HepG2 (cell line): ENCODE measurements at regions not wholly inside any gene's neighbourhood (a gene's known extent, or its start where the extent isn't known, plus 50 kb on each side); places are given as distances from the start of the nearest gene placed in this dataset.

Experiments used
- ATAC-seq: fragments of 200-7000 bp; cut with Tn5 transposase; 3 replicates; pipeline ENCODE4 v1.9.1; 2020; ENCODE audit warnings: mild to moderate bottlenecking, moderate library complexity
- BruUV-seq: library from RNA; stranded (reverse); fragments of 400-500 nt; replicated peaks from 2 replicates; lab custom pipeline; 2021; lab: Mats Ljungman, UMichigan
- CTCF ChIA-PET: fragments of 300-600 bp; formaldehyde crosslinking; extraction: SDS; loops from one replicate; lab custom pipeline; 2021; ENCODE audit warnings: low total read pairs, inconsistent platforms, low intra/inter-chr PET ratio; lab: Yijun Ruan, JAX
- POLR2A ChIA-PET: fragments of 350-600 bp; sonication (Branson Sonifier 250); formaldehyde crosslinking; loops from one replicate; lab custom pipeline; 2020; ENCODE audit warnings: antibody characterized with exemption, inconsistent platforms; lab: Yijun Ruan, JAX
- DNase-seq: peaks from one replicate; pipeline ENCODE4 v3.0.0-alpha.2; 2015; ENCODE audit warnings: low spot score
- FAIRE-seq: peaks from 3 replicates; lab custom pipeline; 2011; peaks lifted over from hg19 to GRCh38; lab: Jason Lieb, UNC
- H2AFZ ChIP-seq: one replicate; pipeline ENCODE4 v1.6.1; 2011; ENCODE audit warnings: low read length, inconsistent platforms
- H3K27ac ChIP-seq: fragments of 300-600 bp; 3 replicates; pipeline ENCODE4 v1.8.0; 2011; ENCODE audit warnings: mixed run types, mild to moderate bottlenecking, mixed read lengths, low read length, inconsistent platforms; ENCODE audit not compliant: insufficient read depth; ENCODE audit errors: extremely low read length
- H3K27me3 ChIP-seq, 2 experiments: fragments of 200-600 bp in 1 of 2; 2 replicates in 1 of 2; 3 replicates in 1 of 2; pipeline versions ENCODE4 v1.6.0 to v1.8.0; 2011; ENCODE audit warnings: low read length in 2 of 2, mild to moderate bottlenecking in 2 of 2, moderate library complexity in 2 of 2, inconsistent platforms in 1 of 2; ENCODE audit not compliant: insufficient read depth in 2 of 2, control insufficient read depth in 1 of 2
- H3K36me3 ChIP-seq, 2 experiments: fragments of 200-600 bp in 1 of 2; replicated peaks in 1 of 2; 2 replicates in 1 of 2; 3 replicates in 1 of 2; pipeline versions ENCODE4 v1.5.1 to v1.8.0; 2011; ENCODE audit warnings: low read length in 2 of 2, inconsistent platforms in 1 of 2; ENCODE audit not compliant: insufficient read depth in 2 of 2, control insufficient read depth in 1 of 2
- H3K4me1 ChIP-seq: 2 replicates; pipeline ENCODE4 v1.5.1; 2012; ENCODE audit warnings: low read length, inconsistent platforms; ENCODE audit not compliant: insufficient read depth
- H3K4me2 ChIP-seq: 2 replicates; pipeline ENCODE4 v1.6.0; 2011; ENCODE audit warnings: low read depth, low read length, inconsistent platforms
- H3K4me3 ChIP-seq, 3 experiments: fragments of 200-600 bp in 1 of 3; sonication (generic), shearing (Covaris generic) in 1 of 3; replicated peaks in 1 of 3; 2 replicates each; pipeline ENCODE4 v1.5.1; 2011 to 2016; ENCODE audit warnings: low read length in 3 of 3, inconsistent platforms in 2 of 3, low read depth in 2 of 3, mild to moderate bottlenecking in 2 of 3, control low read depth in 1 of 3, mixed read lengths in 1 of 3; ENCODE audit not compliant: insufficient read depth in 1 of 3
- H3K79me2 ChIP-seq: one replicate; pipeline ENCODE4 v1.6.1; 2011; ENCODE audit warnings: low read length, inconsistent platforms; ENCODE audit not compliant: insufficient read depth
- H3K9ac ChIP-seq: 2 replicates; pipeline ENCODE4 v1.6.0; 2011; ENCODE audit warnings: mild to moderate bottlenecking, low read depth, low read length, inconsistent platforms; ENCODE audit not compliant: insufficient read depth
- H3K9me3 ChIP-seq: 2 replicates; pipeline ENCODE4 v1.5.1; 2012; ENCODE audit warnings: mild to moderate bottlenecking, low read length
- H4K20me1 ChIP-seq: 2 replicates; pipeline ENCODE4 v1.6.0; 2011; ENCODE audit warnings: inconsistent platforms, mild to moderate bottlenecking, low read length, moderate library complexity; ENCODE audit not compliant: insufficient read depth
- HDAC2 ChIP-seq: sonication (generic); formaldehyde crosslinking; IDR thresholded peaks from 2 replicates; pipeline ENCODE4 v1.4.0; 2020; ENCODE audit warnings: missing genetic modification reagents
- HNF4G ChIP-seq, 2 experiments: sonication (generic) in 1 of 2; formaldehyde crosslinking in 1 of 2; IDR thresholded peaks; 2 replicates each; pipeline versions ENCODE4 v1.4.0 to v1.6.1; 2011 to 2020; ENCODE audit warnings: borderline replicate concordance in 2 of 2, low read depth in 2 of 2, mild to moderate bottlenecking in 2 of 2, low read length in 1 of 2, missing genetic modification reagents in 1 of 2, moderate library complexity in 1 of 2
- HNRNPL ChIP-seq: fragments of 200-400 bp; formaldehyde crosslinking; IDR thresholded peaks from 2 replicates; pipeline ENCODE4 v1.6.1; 2017; ENCODE audit warnings: mild to moderate bottlenecking, low read depth, low read length
- MAFK ChIP-seq, 2 experiments: IDR thresholded peaks in 1 of 2; conservative IDR thresholded peaks in 1 of 2; 2 replicates each; pipeline ENCODE4 v1.6.1; 2011; ENCODE audit warnings: improper control_type of control experiment in 2 of 2, low read length in 2 of 2
- MEIS2 ChIP-seq: sonication (generic); formaldehyde crosslinking; IDR thresholded peaks from 2 replicates; pipeline ENCODE4 v1.9.0; 2021; ENCODE audit warnings: mild to moderate bottlenecking, missing genetic modification reagents
- NR1H2 ChIP-seq: sonication (generic); formaldehyde crosslinking; IDR thresholded peaks from 2 replicates; pipeline ENCODE4 v1.8.1; 2022; ENCODE audit warnings: low read depth, missing genetic modification reagents, borderline replicate concordance
- NRL ChIP-seq: sonication (generic); formaldehyde crosslinking; IDR thresholded peaks from 2 replicates; pipeline ENCODE4 v1.5.0; 2020; ENCODE audit warnings: missing genetic modification reagents, mild to moderate bottlenecking, moderate library complexity, borderline replicate concordance
- SRY ChIP-seq: sonication (generic); formaldehyde crosslinking; IDR thresholded peaks from 2 replicates; pipeline ENCODE4 v1.8.0; 2022; ENCODE audit warnings: mild to moderate bottlenecking, missing genetic modification reagents
- ZBTB7B ChIP-seq: sonication (generic); formaldehyde crosslinking; IDR thresholded peaks from 2 replicates; pipeline ENCODE4 v1.4.0; 2020; ENCODE audit warnings: missing genetic modification reagents
- ZMYM4 ChIP-seq: sonication (generic); formaldehyde crosslinking; IDR thresholded peaks from 2 replicates; pipeline ENCODE4 v1.8.1; 2023; ENCODE audit warnings: mild to moderate bottlenecking, missing genetic modification reagents
- ZNF350 ChIP-seq: sonication (generic); formaldehyde crosslinking; IDR thresholded peaks from 2 replicates; pipeline ENCODE4 v1.4.0; 2020; ENCODE audit warnings: mild to moderate bottlenecking, low read depth, missing genetic modification reagents, borderline replicate concordance
- ZNF547 ChIP-seq: sonication (generic); formaldehyde crosslinking; IDR thresholded peaks from 2 replicates; pipeline ENCODE4 v1.5.1; 2020; ENCODE audit warnings: mild to moderate bottlenecking, missing genetic modification reagents
- ZNF562 ChIP-seq: sonication (generic); formaldehyde crosslinking; IDR thresholded peaks from 2 replicates; pipeline ENCODE4 v1.8.0; 2022; ENCODE audit warnings: missing genetic modification reagents, borderline replicate concordance
- ZNF570 ChIP-seq: sonication (generic); formaldehyde crosslinking; IDR thresholded peaks from 2 replicates; pipeline ENCODE4 v1.4.0; 2020; ENCODE audit warnings: mild to moderate bottlenecking, missing genetic modification reagents, borderline replicate concordance
- ZNF577 ChIP-seq: sonication (generic); formaldehyde crosslinking; IDR thresholded peaks from 2 replicates; pipeline ENCODE4 v1.4.0; 2020; ENCODE audit warnings: mild to moderate bottlenecking, low read depth, missing genetic modification reagents, borderline replicate concordance
- ZNF660 ChIP-seq: sonication (generic); formaldehyde crosslinking; IDR thresholded peaks from 2 replicates; pipeline ENCODE4 v1.5.1; 2020; ENCODE audit warnings: mild to moderate bottlenecking, low read depth, missing genetic modification reagents, borderline replicate concordance
- WGBS: methylation state at CpG from one replicate; pipeline ENCODE4 v1.1.6; 2017; ENCODE audit warnings: low lambda C conversion rate; 5-methylcytosine and 5-hydroxymethylcytosine counted together
- in situ Hi-C: cut with HindIII; loops from 2 replicates; pipeline ENCODE4 v1.10.0; 2017; ENCODE audit warnings: low pct_unique_long_range_greater_than_20kb; ENCODE audit not compliant: extremely low pct_ligation_motif_present
- intact Hi-C: fragments of 100-400 bp; cut with micrococcal nuclease; formaldehyde crosslinking; loops from one replicate; pipeline ENCODE4 v1.10.0; 2022; ENCODE audit not compliant: unreplicated experiment
- TF ChIP-seq, protein P1 (sequence below), 2 experiments: fragments of 450-650 bp in 1 of 2; sonication (generic) in 1 of 2; formaldehyde crosslinking; IDR thresholded peaks; 2 replicates each; pipeline versions ENCODE4 v1.5.0 to v1.8.0; 2020 to 2022; ENCODE audit warnings: mild to moderate bottlenecking in 1 of 2, missing genetic modification reagents in 1 of 2
- TF ChIP-seq, protein P2 (sequence below): fragments of 450-650 bp; IDR thresholded peaks from 2 replicates; pipeline ENCODE4 v1.6.1; 2017
- TF ChIP-seq, protein P3 (sequence below), 2 experiments: sonication (generic) in 1 of 2; formaldehyde crosslinking in 1 of 2; IDR thresholded peaks; 2 replicates each; pipeline versions ENCODE4 v1.4.0 to v1.6.1; 2016 to 2020; ENCODE audit warnings: borderline replicate concordance in 1 of 2, low read depth in 1 of 2, mild to moderate bottlenecking in 1 of 2, missing genetic modification reagents in 1 of 2

DNA sequence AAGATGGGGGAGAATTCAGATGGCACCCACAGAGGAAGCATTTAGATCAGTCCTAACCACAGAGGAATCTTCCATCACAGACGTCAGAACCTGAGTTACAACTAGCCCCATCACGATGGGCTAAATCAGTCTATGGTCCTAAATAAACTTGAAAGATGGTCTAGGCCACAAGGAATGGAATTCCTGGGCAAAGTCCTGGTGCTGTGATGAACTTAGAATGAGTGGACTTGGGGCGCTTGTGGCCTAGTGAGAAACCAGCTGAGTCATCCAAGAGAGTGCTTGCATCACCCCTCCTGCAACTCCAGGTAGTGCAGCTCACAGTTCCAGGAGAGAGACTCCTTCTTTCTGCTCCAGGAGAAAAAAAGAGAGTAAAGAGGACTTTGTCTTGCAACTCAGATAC is 722.9 kb upstream of the RGMB start:
- H3K27me3 ChIP-seq, result no peaks in the 10 kb centered on the region
- H3K4me2 ChIP-seq, result no peak overlapping the region
- H2AFZ ChIP-seq, result no peak overlapping the region
- H3K9ac ChIP-seq, result no peak overlapping the region
- H3K4me3 ChIP-seq, result no peak overlapping the region
- no peak overlapping the region for H3K27ac ChIP-seq
- WGBS, result 0% methylated on average over 1 of the region's 3 CpGs
- POLR2A ChIA-PET, result no interaction called here
- no peaks in the 10 kb centered on the region for H3K4me1 ChIP-seq
- no TSS peak for BruUV-seq
- no peak for FAIRE-seq
- no peaks in the 10 kb centered on the region for H3K79me2 ChIP-seq
- H3K36me3 ChIP-seq, result no peaks in the 10 kb centered on the region
- ATAC-seq, result no peak
- peaks cover 18% of the 10 kb centered on the region for H3K9me3 ChIP-seq
- intact Hi-C loops (no loop called here), in situ Hi-C loops (no loop called here)
- no peak for DNase-seq
- CTCF ChIA-PET, result no interaction called here
- no peaks in the 10 kb centered on the region for H4K20me1 ChIP-seq
- TF ChIP-seq NR1H2 (CRISPR knock-in tag) (no peak), ZNF547 (CRISPR knock-in tag) (no peak), ZNF350 (CRISPR knock-in tag) (no peak), ZNF570 (CRISPR knock-in tag) (no peak), ZMYM4 (CRISPR knock-in tag) (no peak), ZNF577 (CRISPR knock-in tag) (no peak), MAFK (conservative IDR thresholded peaks at IDR 0.05 in 1 of 2, IDR thresholded peaks at IDR 0.05 in 1 of 2; ENCODE audit: low read length in 2 of 2) (0 out of 4 replicates have a peak, but pooled peaks of 1 of the 2 experiments have one; percentile 2), HNF4G (IDR thresholded peaks at IDR 0.05; ENCODE audit: borderline replicate concordance, low read depth, low read length) (no peak), HNF4G (CRISPR knock-in tag; IDR thresholded peaks at IDR 0.05; ENCODE audit: borderline replicate concordance, low read depth) (no peak), MEIS2 (no peak), ZNF660 (no peak), HDAC2 (CRISPR knock-in tag) (no peak), ZBTB7B (no peak), ZNF562 (no peak), HNRNPL (no peak), SRY (no peak), NRL (CRISPR knock-in tag) (no peak)
- TF ChIP-seq, protein P1, sequence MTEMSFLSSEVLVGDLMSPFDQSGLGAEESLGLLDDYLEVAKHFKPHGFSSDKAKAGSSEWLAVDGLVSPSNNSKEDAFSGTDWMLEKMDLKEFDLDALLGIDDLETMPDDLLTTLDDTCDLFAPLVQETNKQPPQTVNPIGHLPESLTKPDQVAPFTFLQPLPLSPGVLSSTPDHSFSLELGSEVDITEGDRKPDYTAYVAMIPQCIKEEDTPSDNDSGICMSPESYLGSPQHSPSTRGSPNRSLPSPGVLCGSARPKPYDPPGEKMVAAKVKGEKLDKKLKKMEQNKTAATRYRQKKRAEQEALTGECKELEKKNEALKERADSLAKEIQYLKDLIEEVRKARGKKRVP (CRISPR knock-in tag; IDR thresholded peaks at IDR 0.05), result peak in 1 of 2 experiments; percentile 26; a peak in 1 of 4 replicates
- TF ChIP-seq, protein P2, sequence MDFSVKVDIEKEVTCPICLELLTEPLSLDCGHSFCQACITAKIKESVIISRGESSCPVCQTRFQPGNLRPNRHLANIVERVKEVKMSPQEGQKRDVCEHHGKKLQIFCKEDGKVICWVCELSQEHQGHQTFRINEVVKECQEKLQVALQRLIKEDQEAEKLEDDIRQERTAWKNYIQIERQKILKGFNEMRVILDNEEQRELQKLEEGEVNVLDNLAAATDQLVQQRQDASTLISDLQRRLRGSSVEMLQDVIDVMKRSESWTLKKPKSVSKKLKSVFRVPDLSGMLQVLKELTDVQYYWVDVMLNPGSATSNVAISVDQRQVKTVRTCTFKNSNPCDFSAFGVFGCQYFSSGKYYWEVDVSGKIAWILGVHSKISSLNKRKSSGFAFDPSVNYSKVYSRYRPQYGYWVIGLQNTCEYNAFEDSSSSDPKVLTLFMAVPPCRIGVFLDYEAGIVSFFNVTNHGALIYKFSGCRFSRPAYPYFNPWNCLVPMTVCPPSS, result no peak
- TF ChIP-seq, protein P3, sequence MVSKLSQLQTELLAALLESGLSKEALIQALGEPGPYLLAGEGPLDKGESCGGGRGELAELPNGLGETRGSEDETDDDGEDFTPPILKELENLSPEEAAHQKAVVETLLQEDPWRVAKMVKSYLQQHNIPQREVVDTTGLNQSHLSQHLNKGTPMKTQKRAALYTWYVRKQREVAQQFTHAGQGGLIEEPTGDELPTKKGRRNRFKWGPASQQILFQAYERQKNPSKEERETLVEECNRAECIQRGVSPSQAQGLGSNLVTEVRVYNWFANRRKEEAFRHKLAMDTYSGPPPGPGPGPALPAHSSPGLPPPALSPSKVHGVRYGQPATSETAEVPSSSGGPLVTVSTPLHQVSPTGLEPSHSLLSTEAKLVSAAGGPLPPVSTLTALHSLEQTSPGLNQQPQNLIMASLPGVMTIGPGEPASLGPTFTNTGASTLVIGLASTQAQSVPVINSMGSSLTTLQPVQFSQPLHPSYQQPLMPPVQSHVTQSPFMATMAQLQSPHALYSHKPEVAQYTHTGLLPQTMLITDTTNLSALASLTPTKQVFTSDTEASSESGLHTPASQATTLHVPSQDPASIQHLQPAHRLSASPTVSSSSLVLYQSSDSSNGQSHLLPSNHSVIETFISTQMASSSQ (IDR thresholded peaks at IDR 0.05; ENCODE audit: low read depth), result no peak
- TF ChIP-seq, protein P3 (CRISPR knock-in tag; IDR thresholded peaks at IDR 0.05; ENCODE audit: borderline replicate concordance), result no peak
